Hepatocyte (in vitro differentiated cells): ENCODE measurements at regions not wholly inside any gene's neighbourhood (a gene's known extent, or its start where the extent isn't known, plus 50 kb on each side); places are given as distances from the start of the nearest gene placed in this dataset.

Experiments used
- EZH2 ChIP-seq: fragments of 200-600 bp; sonication (generic); IDR thresholded peaks from 2 replicates; pipeline ENCODE4 v1.6.1; 2016; ENCODE audit warnings: antibody characterized with exemption, mild to moderate bottlenecking, borderline replicate concordance
- EZH2phosphoT487 ChIP-seq: fragments of 200-600 bp; sonication (generic); IDR thresholded peaks from one replicate; pipeline ENCODE4 v1.6.1; 2018; ENCODE audit warnings: antibody characterized with exemption, mild to moderate bottlenecking, low read depth, moderate library complexity; ENCODE audit not compliant: unreplicated experiment, severe bottlenecking
- TF ChIP-seq, protein P1 (sequence below): fragments of 200-600 bp; sonication (generic); IDR thresholded peaks from 2 replicates; pipeline ENCODE4 v1.5.1; 2016; ENCODE audit warnings: antibody characterized with exemption, mild to moderate bottlenecking; ENCODE audit not compliant: poor library complexity

DNA sequence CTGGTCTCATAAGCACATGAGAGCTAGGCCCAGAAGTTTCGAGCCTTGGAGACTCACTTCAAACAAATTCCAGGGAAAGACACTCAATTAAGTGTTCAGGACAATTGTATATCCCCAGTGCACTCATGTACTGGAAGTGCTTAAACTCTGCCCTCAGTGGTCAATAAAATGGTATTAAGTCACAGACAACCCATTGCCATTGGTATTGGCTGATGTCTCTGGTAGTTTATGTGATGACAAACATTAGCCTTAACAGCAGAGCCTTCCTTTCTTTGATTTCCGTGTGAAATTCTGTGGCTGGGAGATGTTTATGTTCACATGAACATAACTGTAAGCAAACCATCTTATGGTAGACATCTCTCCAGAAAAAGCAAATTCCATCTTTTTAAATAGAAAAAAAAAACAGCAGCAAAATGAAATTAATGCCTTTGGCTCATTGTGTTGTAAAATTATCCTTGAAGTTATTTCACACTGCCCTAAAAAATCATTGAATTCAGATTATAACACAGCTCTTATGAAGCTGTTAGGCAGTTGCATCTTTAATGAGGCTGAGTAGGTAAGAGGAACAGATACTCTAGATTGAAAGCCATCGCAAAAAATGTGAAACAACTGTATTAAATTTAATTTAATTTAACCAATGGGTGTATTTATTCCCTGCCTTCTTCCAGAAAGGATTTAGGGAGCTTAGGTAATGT lies 216.2 kb upstream of the PLEKHG7 start:
- TF ChIP-seq, protein P1, sequence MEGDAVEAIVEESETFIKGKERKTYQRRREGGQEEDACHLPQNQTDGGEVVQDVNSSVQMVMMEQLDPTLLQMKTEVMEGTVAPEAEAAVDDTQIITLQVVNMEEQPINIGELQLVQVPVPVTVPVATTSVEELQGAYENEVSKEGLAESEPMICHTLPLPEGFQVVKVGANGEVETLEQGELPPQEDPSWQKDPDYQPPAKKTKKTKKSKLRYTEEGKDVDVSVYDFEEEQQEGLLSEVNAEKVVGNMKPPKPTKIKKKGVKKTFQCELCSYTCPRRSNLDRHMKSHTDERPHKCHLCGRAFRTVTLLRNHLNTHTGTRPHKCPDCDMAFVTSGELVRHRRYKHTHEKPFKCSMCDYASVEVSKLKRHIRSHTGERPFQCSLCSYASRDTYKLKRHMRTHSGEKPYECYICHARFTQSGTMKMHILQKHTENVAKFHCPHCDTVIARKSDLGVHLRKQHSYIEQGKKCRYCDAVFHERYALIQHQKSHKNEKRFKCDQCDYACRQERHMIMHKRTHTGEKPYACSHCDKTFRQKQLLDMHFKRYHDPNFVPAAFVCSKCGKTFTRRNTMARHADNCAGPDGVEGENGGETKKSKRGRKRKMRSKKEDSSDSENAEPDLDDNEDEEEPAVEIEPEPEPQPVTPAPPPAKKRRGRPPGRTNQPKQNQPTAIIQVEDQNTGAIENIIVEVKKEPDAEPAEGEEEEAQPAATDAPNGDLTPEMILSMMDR: no peak
- TF ChIP-seq EZH2phosphoT487: no peak
- TF ChIP-seq EZH2: no peak
